Nephron progenitor cell (in vitro differentiated cells): ENCODE measurements at regions not wholly inside any gene's neighbourhood (a gene's known extent, or its start where the extent isn't known, plus 50 kb on each side); places are given as distances from the start of the nearest gene placed in this dataset.

Source experiments
- DNase-seq: peaks from one replicate; pipeline ENCODE4 v3.0.0; 2021
- H3K27ac Mint-ChIP-seq: 2 replicates; pipeline ENCODE4 v1.8.0; 2021; ENCODE audit warnings: mild to moderate bottlenecking, moderate library complexity, mixed read lengths
- H3K27me3 Mint-ChIP-seq: 2 replicates; pipeline ENCODE4 v1.8.0; 2021; ENCODE audit warnings: mild to moderate bottlenecking, low read depth, mixed read lengths; ENCODE audit not compliant: poor library complexity
- H3K36me3 Mint-ChIP-seq: 2 replicates; pipeline ENCODE4 v1.8.0; 2021; ENCODE audit warnings: low read depth, mixed read lengths
- H3K4me1 Mint-ChIP-seq: 2 replicates; pipeline ENCODE4 v1.8.0; 2021; ENCODE audit warnings: mixed read lengths
- H3K4me3 Mint-ChIP-seq: 2 replicates; pipeline ENCODE4 v1.8.0; 2021; ENCODE audit warnings: mild to moderate bottlenecking, moderate library complexity, mixed read lengths
- H3K9me3 Mint-ChIP-seq: 2 replicates; pipeline ENCODE4 v1.8.0; 2021; ENCODE audit warnings: mild to moderate bottlenecking, moderate library complexity, mixed read lengths
- CTCF ChIP-seq: fragments of 200-600 bp; sonication (generic); IDR thresholded peaks from 2 replicates; pipeline ENCODE4 v1.5.0; 2021; ENCODE audit warnings: antibody characterized with exemption

GRCh38 chr1:191366686-191367085, 791.6 kb upstream of the RGS18 start:
- H3K4me3 Mint-ChIP-seq, result no peak overlapping the region
- TF ChIP-seq CTCF, result no peak
- H3K9me3 Mint-ChIP-seq, result no peaks in the 10 kb centered on the region
- no peaks in the 10 kb centered on the region for H3K4me1 Mint-ChIP-seq
- H3K36me3 Mint-ChIP-seq, result no peaks in the 10 kb centered on the region
- peaks cover 4% of the 10 kb centered on the region for H3K27me3 Mint-ChIP-seq
- no peak for DNase-seq
- H3K27ac Mint-ChIP-seq, result no peak overlapping the region

- no peaks in the 10 kb centered on the region for H3K36me3 Mint-ChIP-seq
- no peak overlapping the region for H3K27ac Mint-ChIP-seq
- peaks cover 4% of the 10 kb centered on the region for H3K27me3 Mint-ChIP-seq
- no peaks in the 10 kb centered on the region for H3K9me3 Mint-ChIP-seq
- H3K4me3 Mint-ChIP-seq, result no peak overlapping the region
- DNase-seq, result no peak
- H3K4me1 Mint-ChIP-seq, result no peaks in the 10 kb centered on the region
- TF ChIP-seq CTCF, result no peak
Observed at GRCh38 chr1:191368891-191369654, 789.2 kb upstream of the RGS18 start.

- Mint-ChIP-seq H3K9me3 (peaks cover 15% of the 10 kb centered on the region), H3K27ac (no peak overlapping the region), H3K4me1 (no peaks in the 10 kb centered on the region), H3K4me3 (no peak overlapping the region), H3K36me3 (no peaks in the 10 kb centered on the region), H3K27me3 (no peaks in the 10 kb centered on the region)
- no peak for TF ChIP-seq CTCF
- DNase-seq, result no peak
Observed at GRCh38 chr1:191371626-191372025, 786.6 kb upstream of the RGS18 start.

GRCh38 chr1:191388283-191388682, 770.0 kb upstream of the RGS18 start:
- DNase-seq, result no peak
- TF ChIP-seq CTCF, result no peak
- no peak overlapping the region for H3K4me3 Mint-ChIP-seq
- H3K4me1 Mint-ChIP-seq, result no peaks in the 10 kb centered on the region
- peaks cover 27% of the 10 kb centered on the region for H3K9me3 Mint-ChIP-seq
- peaks cover 5% of the 10 kb centered on the region for H3K27me3 Mint-ChIP-seq
- no peak overlapping the region for H3K27ac Mint-ChIP-seq
- H3K36me3 Mint-ChIP-seq, result no peaks in the 10 kb centered on the region

GRCh38 chr1:191396622-191397021, 761.6 kb upstream of the RGS18 start:
- H3K27ac Mint-ChIP-seq, result no peak overlapping the region
- H3K27me3 Mint-ChIP-seq, result peaks cover 8% of the 10 kb centered on the region
- H3K9me3 Mint-ChIP-seq, result peaks cover 22% of the 10 kb centered on the region
- H3K4me3 Mint-ChIP-seq, result no peak overlapping the region
- no peaks in the 10 kb centered on the region for H3K4me1 Mint-ChIP-seq
- no peak for TF ChIP-seq CTCF
- H3K36me3 Mint-ChIP-seq, result no peaks in the 10 kb centered on the region
- no peak for DNase-seq

- Mint-ChIP-seq H3K27me3 (peaks cover 2% of the 10 kb centered on the region), H3K4me1 (no peaks in the 10 kb centered on the region), H3K36me3 (no peaks in the 10 kb centered on the region), H3K9me3 (peaks cover 22% of the 10 kb centered on the region), H3K27ac (no peak overlapping the region), H3K4me3 (no peak overlapping the region)
- no peak for DNase-seq
- TF ChIP-seq CTCF, result no peak
Observed at GRCh38 chr1:191398551-191398950, 759.7 kb upstream of the RGS18 start.
